ENCODE measurements at regions not wholly inside any gene's neighbourhood (a gene's known extent, or its start where the extent isn't known, plus 50 kb on each side); places are given as distances from the start of the nearest gene placed in this dataset.

DNA sequence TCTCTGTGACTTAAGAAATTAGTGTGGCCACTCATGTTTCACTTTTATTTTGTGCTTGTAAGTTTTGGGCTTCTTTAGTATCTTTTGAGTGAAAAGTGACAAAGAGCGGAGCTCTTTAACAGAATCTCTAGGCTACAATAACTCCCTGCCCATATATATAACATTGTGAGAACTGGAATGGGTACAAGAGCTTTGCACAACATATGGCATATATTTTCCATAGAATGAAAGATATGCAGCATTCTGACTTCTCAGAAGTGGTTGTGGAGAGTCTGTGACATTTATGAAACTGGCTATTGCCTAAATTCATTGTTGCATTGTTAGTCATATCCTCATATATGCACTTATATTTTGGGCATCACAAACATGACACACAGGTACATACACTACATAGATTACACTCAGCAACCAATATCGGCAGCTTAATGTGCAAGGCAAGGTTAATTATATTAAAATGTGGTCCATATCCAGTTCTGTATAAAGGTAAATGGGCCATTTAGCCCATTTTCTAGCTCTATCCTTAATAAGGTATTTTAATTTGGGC is 1148.2 kb downstream of the FAM181B start:
- Histone ChIP-seq H2BK15ac (ENCODE audit: low read length) (no peak overlapping the region), H3K4me1 (replicated peaks in 1 of 4; ENCODE audit: control insufficient read depth in 3 of 4, insufficient read depth in 4 of 4, low read length in 3 of 4) (no peaks in the 10 kb centered on the region), H4K5ac (ENCODE audit: insufficient read length, low read depth, low read length) (no peak overlapping the region), H2AK5ac (ENCODE audit: low read depth, low read length) (no peak overlapping the region), H2BK12ac (ENCODE audit: low read depth, low read length) (no peak overlapping the region), H3K4me2 (ENCODE audit: insufficient read depth in 1 of 2, low read depth in 2 of 2, low read length in 2 of 2) (no peak overlapping the region), H3K14ac (ENCODE audit: insufficient read length) (no peak overlapping the region), H4K8ac (ENCODE audit: extremely low read depth, insufficient read depth, low read length) (no peak overlapping the region), H2BK120ac (replicated peaks; ENCODE audit: low read depth, low read length) (no peak overlapping the region), H3K79me2 (ENCODE audit: control insufficient read depth in 1 of 2, insufficient read depth in 2 of 2, low read length in 2 of 2) (no peaks in the 10 kb centered on the region), H3K9ac (replicated peaks in 1 of 4; ENCODE audit: extremely low read depth in 1 of 4, low read depth in 3 of 4, low read length in 3 of 4) (no peak overlapping the region), H3K4me3 (ENCODE audit: extremely low read depth in 1 of 4, insufficient read depth in 2 of 4, low read depth in 3 of 4, low read length in 4 of 4) (no peak overlapping the region), H3K79me1 (ENCODE audit: low read depth, low read length) (no peaks in the 10 kb centered on the region), H2BK5ac (ENCODE audit: low read depth, low read length) (no peak overlapping the region), H3K27me3 (replicated peaks in 1 of 4; ENCODE audit: control insufficient read depth in 3 of 4, extremely low read depth in 1 of 4, insufficient read depth in 3 of 4, low read length in 3 of 4) (no peaks in the 10 kb centered on the region), H3K56ac (replicated peaks; ENCODE audit: insufficient read length, low read depth, low read length) (no peak overlapping the region), H3K4ac (replicated peaks; ENCODE audit: insufficient read length, low read depth, low read length) (no peak overlapping the region), H3K23me2 (ENCODE audit: low read depth, low read length) (no peaks in the 10 kb centered on the region), H2AFZ (ENCODE audit: low read length) (no peak overlapping the region), H3K36me3 (ENCODE audit: control insufficient read depth in 2 of 4, insufficient read depth in 4 of 4, low read length in 3 of 4) (no peaks in the 10 kb centered on the region), H3K18ac (ENCODE audit: extremely low read depth, low read length) (no peak overlapping the region), H4K91ac (replicated peaks; ENCODE audit: insufficient read length, low read length) (no peak overlapping the region), H3K9me3 (ENCODE audit: insufficient read depth in 2 of 2, low read depth in 1 of 2, low read length in 1 of 2) (no peaks in the 10 kb centered on the region), H4K20me1 (replicated peaks in 1 of 2; ENCODE audit: control insufficient read depth in 1 of 2, insufficient read depth in 2 of 2, low read length in 2 of 2) (no peaks in the 10 kb centered on the region), H2BK20ac (ENCODE audit: low read length) (no peak overlapping the region), H3K23ac (ENCODE audit: insufficient read length) (no peak overlapping the region), H3K27ac (ENCODE audit: low read depth, low read length) (no peak overlapping the region)
- ChIA-PET POLR2A (ENCODE audit: partially characterized antibody) (no interaction called here), CTCF (ENCODE audit: partially characterized antibody) (interaction anchor here (0.6 to 1.0 kb wide), 2 partner anchors 15 to 598 kb away, joined by 3 read pairs; no protein-coding TSS in a partner anchor)
- no peak for FAIRE-seq
- no peak for DNase-seq (ENCODE audit: low read depth in 1 of 2, low spot score in 2 of 2)
- WGBS, 2 experiments (ENCODE audit: extremely low coverage in 1 of 2, insufficient coverage in 1 of 2, insufficient read length in 1 of 2, insufficient replicate concordance in 2 of 2, low coverage in 1 of 2, low lambda C conversion rate in 2 of 2, missing lambda C conversion rate in 1 of 2): 79% methylated on average over 2 of the region's 2 CpGs; no CpG with 5 or more reads in 1 of the 2 experiments
- TF ChIP-seq CBX5 (IDR thresholded peaks at IDR 0.05; ENCODE audit: low read depth, low read length) (no peak), ZNF274 (IDR thresholded peaks at IDR 0.05; ENCODE audit: borderline replicate concordance, extremely low read depth, low read length) (no peak), SP1 (IDR thresholded peaks at IDR 0.05; ENCODE audit: low read depth, low read length) (no peak), SIRT6 (IDR thresholded peaks at IDR 0.05; ENCODE audit: low read length) (no peak), TEAD4 (IDR thresholded peaks at IDR 0.05; ENCODE audit: low read depth, low read length) (no peak), ATF2 (IDR thresholded peaks at IDR 0.05; ENCODE audit: low read length) (no peak)
- TF ChIP-seq, protein P1, sequence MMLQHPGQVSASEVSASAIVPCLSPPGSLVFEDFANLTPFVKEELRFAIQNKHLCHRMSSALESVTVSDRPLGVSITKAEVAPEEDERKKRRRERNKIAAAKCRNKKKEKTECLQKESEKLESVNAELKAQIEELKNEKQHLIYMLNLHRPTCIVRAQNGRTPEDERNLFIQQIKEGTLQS (IDR thresholded peaks at IDR 0.05; ENCODE audit: insufficient read depth, low read depth, low read length): no peak

Data from H1 (cell line).